ENCODE measurements at regions not wholly inside any gene's neighbourhood (a gene's known extent, or its start where the extent isn't known, plus 50 kb on each side); places are given as distances from the start of the nearest gene placed in this dataset.
"Not testable (repeated sequence)": the region's sequence is repeated elsewhere in the genome, so short reads cannot be mapped to it uniquely, and the experiment has no call there.

GRCh38 chr2:22126978-22127377 is 1003.2 kb downstream of the TDRD15 start:
- H3K9me3 ChIP-seq (ENCODE audit: control insufficient read depth, low read length, poor library complexity, severe bottlenecking) = peaks cover 2% of the 10 kb centered on the region
- H3K27ac Mint-ChIP-seq = no peak overlapping the region
- no peaks in the 10 kb centered on the region for H3K4me1 Mint-ChIP-seq
- H3K4me3 Mint-ChIP-seq = no peak overlapping the region
- H3K36me3 Mint-ChIP-seq (ENCODE audit: low read depth) = no peaks in the 10 kb centered on the region
- no peak for DNase-seq
- no peak for ATAC-seq
- no peaks in the 10 kb centered on the region for H3K27me3 Mint-ChIP-seq

DNA sequence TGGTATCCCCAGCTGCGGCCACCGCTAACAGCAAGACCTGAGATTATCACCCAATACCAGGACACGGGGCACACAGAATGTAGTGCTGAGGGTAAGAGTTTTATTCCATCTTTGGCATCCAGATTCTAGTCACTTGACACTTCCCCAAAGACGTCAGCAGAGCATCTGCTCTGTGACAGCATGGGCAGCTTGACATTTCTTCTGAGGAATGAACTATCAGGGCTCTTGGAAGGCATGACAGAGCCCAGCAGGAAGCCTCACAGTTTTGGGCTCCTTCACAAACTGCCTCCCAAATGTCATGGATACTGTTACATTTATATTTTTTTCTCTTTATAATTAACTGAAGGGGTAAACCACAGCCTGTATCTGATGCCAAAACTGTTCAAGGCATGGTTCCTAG is 1010.7 kb downstream of the TDRD15 start:
- ATAC-seq (no peak), DNase-seq (no peak)
- H3K9me3 ChIP-seq (ENCODE audit: control insufficient read depth, low read length, poor library complexity, severe bottlenecking) = no peaks in the 10 kb centered on the region
- Mint-ChIP-seq H3K4me3 (no peak overlapping the region), H3K27me3 (no peaks in the 10 kb centered on the region), H3K27ac (no peak overlapping the region), H3K36me3 (ENCODE audit: low read depth) (no peaks in the 10 kb centered on the region), H3K4me1 (no peaks in the 10 kb centered on the region)

GRCh38 chr2:22136446-22136845 is 1012.7 kb downstream of the TDRD15 start:
- Mint-ChIP-seq H3K36me3 (ENCODE audit: low read depth) (no peaks in the 10 kb centered on the region), H3K27ac (no peak overlapping the region), H3K4me3 (no peak overlapping the region), H3K4me1 (no peaks in the 10 kb centered on the region), H3K27me3 (no peaks in the 10 kb centered on the region)
- ATAC-seq (no peak), DNase-seq (no peak)
- H3K9me3 ChIP-seq (ENCODE audit: control insufficient read depth, low read length, poor library complexity, severe bottlenecking) = no peaks in the 10 kb centered on the region

DNA sequence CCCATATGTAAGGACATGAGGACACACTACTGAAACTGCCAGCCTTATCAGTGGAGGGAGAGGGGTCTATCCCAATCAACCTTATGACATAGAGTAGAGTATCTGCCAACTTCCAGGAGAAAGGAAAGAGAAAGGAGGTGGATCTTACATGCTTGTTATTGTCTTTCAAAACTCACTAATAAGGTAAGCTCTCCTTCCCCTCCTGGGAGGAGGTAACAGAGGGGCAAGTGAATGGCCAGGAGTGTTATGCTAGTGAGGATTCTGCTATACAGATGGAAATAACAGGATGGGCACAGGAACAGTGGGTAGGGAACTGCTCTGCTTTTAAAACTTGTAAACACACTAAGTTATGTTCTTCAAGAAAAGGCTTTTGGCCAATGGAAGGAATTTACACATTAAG is 1020.1 kb downstream of the TDRD15 start:
- ATAC-seq = no peak
- H3K4me3 Mint-ChIP-seq = no peak overlapping the region
- H3K36me3 Mint-ChIP-seq (ENCODE audit: low read depth) = no peaks in the 10 kb centered on the region
- no peaks in the 10 kb centered on the region for H3K9me3 ChIP-seq (ENCODE audit: control insufficient read depth, low read length, poor library complexity, severe bottlenecking)
- H3K27me3 Mint-ChIP-seq = no peaks in the 10 kb centered on the region
- H3K4me1 Mint-ChIP-seq = no peaks in the 10 kb centered on the region
- DNase-seq = no peak
- H3K27ac Mint-ChIP-seq = no peak overlapping the region

DNA sequence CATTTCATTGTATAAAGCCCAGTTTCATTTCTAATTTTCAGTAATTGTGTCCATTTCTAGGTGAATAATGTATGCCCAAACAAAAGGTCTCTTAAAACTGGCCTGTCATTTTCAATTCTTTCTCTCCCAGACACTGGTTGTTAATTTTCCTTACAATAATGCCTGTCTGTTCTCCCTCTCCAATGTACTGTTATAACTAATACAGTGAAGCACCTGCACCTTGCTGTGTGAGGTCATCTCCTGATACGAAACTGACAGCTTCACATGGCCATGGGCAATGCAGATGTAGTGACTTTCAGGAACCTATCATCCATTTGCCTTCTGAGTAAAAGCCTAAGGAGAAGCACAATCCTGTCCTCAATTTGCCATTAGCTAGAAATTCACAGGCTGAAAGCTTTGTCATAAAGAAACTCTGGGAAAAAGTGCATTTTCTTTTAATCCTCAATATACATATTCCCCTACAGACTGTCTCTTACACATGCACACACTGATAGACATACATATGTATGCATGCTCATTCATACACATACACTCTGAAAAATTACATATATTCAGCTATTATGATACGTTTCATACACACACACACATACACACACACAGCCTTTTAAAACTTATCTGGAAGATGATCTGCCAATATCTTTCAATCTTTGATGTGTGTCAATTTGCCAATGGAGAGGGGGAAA is 1030.3 kb downstream of the TDRD15 start:
- Mint-ChIP-seq H3K27ac (no peak overlapping the region), H3K36me3 (ENCODE audit: low read depth) (no peaks in the 10 kb centered on the region), H3K4me1 (no peaks in the 10 kb centered on the region), H3K4me3 (no peak overlapping the region), H3K27me3 (no peaks in the 10 kb centered on the region)
- no peak for DNase-seq
- no peaks in the 10 kb centered on the region for H3K9me3 ChIP-seq (ENCODE audit: control insufficient read depth, low read length, poor library complexity, severe bottlenecking)
- ATAC-seq = no peak

DNA sequence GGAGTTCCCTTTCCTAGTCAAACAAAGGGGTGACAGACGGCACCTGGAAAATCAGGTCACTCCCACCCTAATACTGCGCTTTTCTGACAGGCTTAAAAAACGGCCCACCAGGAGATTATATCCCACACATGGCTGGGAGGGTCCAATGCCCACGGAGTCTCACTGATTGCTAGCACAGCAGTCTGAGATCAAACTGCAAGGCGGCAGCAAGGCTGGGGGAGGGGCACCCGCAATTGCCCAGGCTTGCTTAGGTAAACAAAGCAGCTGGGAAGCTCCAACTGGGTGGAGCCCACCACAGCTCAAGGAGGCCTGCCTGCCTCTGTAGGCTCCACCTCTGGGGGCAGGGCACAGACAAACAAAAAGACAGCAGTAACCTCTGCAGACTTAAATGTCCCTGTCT is 1032.9 kb downstream of the TDRD15 start:
- H3K27ac Mint-ChIP-seq; H3K9me3 ChIP-seq (ENCODE audit: control insufficient read depth, low read length, poor library complexity, severe bottlenecking); H3K36me3 Mint-ChIP-seq (ENCODE audit: low read depth); H3K4me3 Mint-ChIP-seq; ATAC-seq; H3K27me3 Mint-ChIP-seq; H3K4me1 Mint-ChIP-seq; DNase-seq: not testable (repeated sequence)

GRCh38 chr2:22167256-22167655 is 1043.5 kb downstream of the TDRD15 start:
- Mint-ChIP-seq H3K4me3 (no peak overlapping the region), H3K27ac (no peak overlapping the region), H3K4me1 (no peaks in the 10 kb centered on the region), H3K27me3 (no peaks in the 10 kb centered on the region), H3K36me3 (ENCODE audit: low read depth) (no peaks in the 10 kb centered on the region)
- no peak for DNase-seq
- no peak for ATAC-seq
- H3K9me3 ChIP-seq (ENCODE audit: control insufficient read depth, low read length, poor library complexity, severe bottlenecking) = no peaks in the 10 kb centered on the region

DNA sequence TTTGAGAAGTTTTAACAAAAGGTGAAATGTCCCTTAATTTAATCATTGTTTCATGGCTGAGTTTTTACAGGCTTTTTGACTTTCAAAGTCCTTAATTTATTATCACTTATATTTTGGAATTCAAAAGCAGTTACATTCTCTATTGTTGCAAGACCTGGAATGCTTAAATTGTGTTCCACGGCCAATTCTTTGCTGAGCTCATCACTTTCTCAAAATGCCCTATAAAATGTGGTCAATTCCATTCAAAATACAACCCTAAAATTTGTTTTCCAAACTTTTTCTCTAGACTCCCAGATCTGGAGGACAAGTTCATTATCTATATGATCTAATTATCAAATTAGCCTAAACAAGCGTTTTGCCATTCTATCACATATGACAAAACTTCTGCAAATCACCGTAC is 1051.2 kb downstream of the TDRD15 start:
- no peak overlapping the region for H3K27ac Mint-ChIP-seq
- no peak for DNase-seq
- no peak overlapping the region for H3K4me3 Mint-ChIP-seq
- no peaks in the 10 kb centered on the region for H3K36me3 Mint-ChIP-seq (ENCODE audit: low read depth)
- H3K27me3 Mint-ChIP-seq = no peaks in the 10 kb centered on the region
- no peaks in the 10 kb centered on the region for H3K4me1 Mint-ChIP-seq
- H3K9me3 ChIP-seq (ENCODE audit: control insufficient read depth, low read length, poor library complexity, severe bottlenecking) = no peaks in the 10 kb centered on the region
- ATAC-seq = no peak

DNA sequence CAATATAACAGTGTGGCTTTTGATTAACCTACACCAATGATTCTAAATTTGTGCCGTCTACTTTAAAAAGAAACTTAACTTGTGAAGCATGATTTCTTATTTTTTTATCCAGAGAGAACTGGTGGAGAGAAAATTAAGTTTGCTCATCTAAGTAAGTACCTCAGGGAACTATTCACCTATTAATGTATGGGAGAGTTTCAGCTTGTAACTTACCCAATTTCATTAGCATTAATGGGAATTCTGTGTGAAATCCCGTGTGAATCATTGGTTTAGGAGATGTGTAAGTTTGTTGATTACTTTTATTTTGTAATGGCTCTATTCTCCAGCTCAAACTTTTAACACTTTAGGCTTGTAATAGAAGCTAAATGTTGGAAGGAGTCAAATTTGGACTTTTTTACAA is 1061.5 kb downstream of the TDRD15 start:
- no peaks in the 10 kb centered on the region for H3K9me3 ChIP-seq (ENCODE audit: control insufficient read depth, low read length, poor library complexity, severe bottlenecking)
- H3K36me3 Mint-ChIP-seq (ENCODE audit: low read depth) = no peaks in the 10 kb centered on the region
- ATAC-seq = no peak
- H3K4me1 Mint-ChIP-seq = no peaks in the 10 kb centered on the region
- no peak for DNase-seq
- H3K27me3 Mint-ChIP-seq = no peaks in the 10 kb centered on the region
- H3K27ac Mint-ChIP-seq = no peak overlapping the region
- H3K4me3 Mint-ChIP-seq = no peak overlapping the region

DNA sequence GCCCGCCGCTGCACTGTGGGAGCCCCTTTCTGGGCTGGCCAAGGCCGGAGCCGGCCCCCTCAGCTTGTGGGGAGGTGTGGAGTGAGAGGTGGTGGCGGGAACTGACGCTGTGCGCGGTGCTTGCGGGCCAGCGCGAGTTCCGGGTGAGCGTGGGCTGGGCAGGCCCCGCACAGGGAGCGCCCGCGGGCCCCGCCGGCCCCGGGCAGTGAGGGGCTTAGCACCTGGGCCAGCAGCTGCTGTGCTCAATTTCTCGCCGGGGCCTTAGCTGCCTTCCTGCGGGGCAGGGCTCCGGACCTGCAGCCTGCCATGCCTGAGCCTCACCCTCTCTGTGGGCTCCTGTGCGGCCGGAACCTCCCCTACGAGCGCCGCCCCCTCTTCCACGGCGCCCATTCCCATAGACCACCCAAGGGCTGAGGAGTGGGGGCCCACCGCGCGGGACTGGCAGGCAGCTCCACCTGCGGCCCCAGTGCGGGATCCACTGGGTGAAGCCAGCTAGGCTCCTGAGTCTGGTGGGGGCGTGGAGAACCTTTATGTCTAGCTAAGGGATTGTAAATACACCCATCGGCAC is 1062.6 kb downstream of the TDRD15 start:
- H3K9me3 ChIP-seq (ENCODE audit: control insufficient read depth, low read length, poor library complexity, severe bottlenecking); H3K27ac Mint-ChIP-seq; H3K4me1 Mint-ChIP-seq; DNase-seq; ATAC-seq; H3K36me3 Mint-ChIP-seq (ENCODE audit: low read depth); H3K27me3 Mint-ChIP-seq; H3K4me3 Mint-ChIP-seq: not testable (repeated sequence)

DNA sequence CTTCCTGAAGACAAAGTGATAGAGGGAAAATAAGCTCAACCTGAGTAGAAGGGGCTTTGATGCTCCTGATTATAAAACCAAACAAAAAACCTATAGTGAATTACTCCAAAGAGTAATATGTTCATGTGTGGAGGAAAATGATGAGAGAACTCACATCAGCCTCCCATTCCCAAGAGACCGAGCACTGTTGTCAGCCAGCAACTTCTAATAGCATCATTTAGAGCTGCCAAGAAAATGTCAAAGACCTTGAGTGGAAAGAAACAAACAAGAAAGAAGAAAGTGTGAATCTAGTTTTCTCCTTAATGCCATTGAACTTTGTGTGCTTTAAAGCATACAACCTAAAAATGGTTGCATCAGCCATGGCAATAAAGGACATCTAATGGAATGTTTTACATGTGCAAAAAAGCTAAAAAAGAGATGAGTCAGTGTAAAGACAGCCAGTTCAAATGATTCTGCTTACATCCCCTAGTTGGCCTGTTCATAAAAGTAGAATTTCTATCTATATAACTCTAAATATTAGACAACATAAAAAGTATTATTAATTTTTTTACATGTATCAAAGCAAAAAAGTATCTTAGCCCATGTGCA is 1066.2 kb downstream of the TDRD15 start:
- Mint-ChIP-seq H3K4me3 (no peak overlapping the region), H3K27ac (no peak overlapping the region), H3K36me3 (ENCODE audit: low read depth) (no peaks in the 10 kb centered on the region), H3K4me1 (no peaks in the 10 kb centered on the region), H3K27me3 (no peaks in the 10 kb centered on the region)
- H3K9me3 ChIP-seq (ENCODE audit: control insufficient read depth, low read length, poor library complexity, severe bottlenecking) = no peaks in the 10 kb centered on the region
- DNase-seq = no peak
- no peak for ATAC-seq

DNA sequence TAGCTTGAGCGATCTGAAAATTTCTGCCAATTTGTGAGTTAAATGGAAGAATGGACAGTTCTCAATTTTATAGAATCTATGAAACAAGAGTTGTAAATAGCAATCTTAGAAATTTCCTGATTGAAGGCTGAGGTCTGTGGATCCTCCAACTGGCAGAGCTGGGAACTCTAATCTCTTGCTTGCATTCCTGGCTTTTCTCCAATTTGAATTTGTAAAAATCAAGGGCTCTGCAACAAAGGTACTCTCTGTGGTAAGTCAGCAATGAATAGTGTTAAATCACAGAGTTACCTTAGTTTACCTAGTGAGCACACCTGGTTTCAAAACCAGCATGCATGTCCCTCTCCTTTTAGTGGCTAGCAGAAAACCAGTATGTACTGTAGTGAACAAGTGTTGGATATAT is 1070.5 kb downstream of the TDRD15 start:
- H3K9me3 ChIP-seq (ENCODE audit: control insufficient read depth, low read length, poor library complexity, severe bottlenecking) = no peaks in the 10 kb centered on the region
- Mint-ChIP-seq H3K4me3 (no peak overlapping the region), H3K36me3 (ENCODE audit: low read depth) (no peaks in the 10 kb centered on the region), H3K4me1 (no peaks in the 10 kb centered on the region), H3K27ac (no peak overlapping the region), H3K27me3 (no peaks in the 10 kb centered on the region)
- DNase-seq (no peak), ATAC-seq (no peak)

DNA sequence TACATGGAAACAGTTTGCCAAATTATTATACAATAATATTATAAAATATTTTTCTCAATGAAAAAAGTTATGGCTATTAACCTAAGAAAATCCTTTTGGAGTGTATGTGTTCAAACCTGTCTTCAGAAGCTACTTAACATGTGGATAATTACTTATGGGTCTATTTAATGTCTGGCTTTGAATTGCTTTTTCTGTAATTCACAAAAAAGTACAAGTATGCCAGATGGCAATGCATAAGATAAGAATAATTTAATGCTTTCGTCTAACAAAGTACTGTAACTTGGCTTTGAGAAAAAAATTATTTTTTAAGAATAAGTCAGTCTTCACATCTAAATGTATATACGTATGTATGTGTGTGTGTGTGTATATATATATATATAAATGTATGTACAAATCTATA is 1073.0 kb downstream of the TDRD15 start:
- Mint-ChIP-seq H3K4me3 (no peak overlapping the region), H3K36me3 (ENCODE audit: low read depth) (no peaks in the 10 kb centered on the region), H3K4me1 (no peaks in the 10 kb centered on the region), H3K27me3 (no peaks in the 10 kb centered on the region), H3K27ac (no peak overlapping the region)
- no peaks in the 10 kb centered on the region for H3K9me3 ChIP-seq (ENCODE audit: control insufficient read depth, low read length, poor library complexity, severe bottlenecking)
- no peak for ATAC-seq
- DNase-seq = no peak
